Neural cell (in vitro differentiated cells): ENCODE measurements at regions not wholly inside any gene's neighbourhood (a gene's known extent, or its start where the extent isn't known, plus 50 kb on each side); places are given as distances from the start of the nearest gene placed in this dataset.

Experiments
- H2AFZ ChIP-seq: fragments of 200-600, 300-800 bp; sonication (generic), shearing (Covaris generic); 2 replicates; pipeline ENCODE4 v1.6.0; 2014; ENCODE audit warnings: low read depth, mild to moderate bottlenecking, antibody characterized with exemption, low read length, moderate library complexity
- H3F3A ChIP-seq: fragments of 200-600 bp; shearing (Covaris generic); 2 replicates; pipeline ENCODE4 v1.6.1; 2016; ENCODE audit warnings: mild to moderate bottlenecking, moderate library complexity, mixed read lengths, antibody characterized with exemption, low read length; ENCODE audit not compliant: insufficient read depth, poor library complexity, severe bottlenecking
- H3K27ac ChIP-seq: fragments of 200-600, 300-800 bp; sonication (generic), shearing (Covaris generic); 2 replicates; pipeline ENCODE4 v1.5.1; 2014; ENCODE audit warnings: mild to moderate bottlenecking, low read length, moderate library complexity
- H3K27me3 ChIP-seq: fragments of 300-800, 200-600 bp; sonication (generic), shearing (Covaris generic); 2 replicates; pipeline ENCODE4 v1.6.0; 2014; ENCODE audit warnings: mild to moderate bottlenecking, low read depth, low read length, moderate library complexity; ENCODE audit not compliant: insufficient read depth
- H3K36me3 ChIP-seq: fragments of 300-800, 200-600 bp; sonication (generic), shearing (Covaris generic); 2 replicates; pipeline ENCODE4 v1.5.1; 2014; ENCODE audit warnings: mild to moderate bottlenecking, antibody characterized with exemption, low read length, moderate library complexity; ENCODE audit not compliant: insufficient read depth
- H3K4me2 ChIP-seq: fragments of 300-800, 200-600 bp; sonication (generic), shearing (Covaris generic); 2 replicates; pipeline ENCODE4 v1.6.0; 2014; ENCODE audit warnings: mild to moderate bottlenecking, low read length
- H3K4me3 ChIP-seq: fragments of 300-800, 200-600 bp; sonication (generic), shearing (Covaris generic); 2 replicates; pipeline ENCODE4 v1.5.1; 2014; ENCODE audit warnings: mild to moderate bottlenecking, low read length, moderate library complexity
- H3K79me2 ChIP-seq: fragments of 200-600 bp; shearing (Covaris generic); replicated peaks from 2 replicates; pipeline ENCODE4 v1.6.0; 2014; ENCODE audit warnings: mild to moderate bottlenecking, low read length, moderate library complexity; ENCODE audit not compliant: insufficient read depth
- H3K9ac ChIP-seq: fragments of 300-800, 200-600 bp; sonication (generic), shearing (Covaris generic); 2 replicates; pipeline ENCODE4 v1.6.1; 2016; ENCODE audit warnings: mild to moderate bottlenecking, low read length, mixed read lengths
- H3K9me2 ChIP-seq: fragments of 200-600 bp; shearing (Covaris generic); 2 replicates; pipeline ENCODE4 v1.6.1; 2016; ENCODE audit warnings: mild to moderate bottlenecking, low read length, mixed read lengths; ENCODE audit not compliant: insufficient read depth
- H3K9me3 ChIP-seq: fragments of 200-600, 300-800 bp; sonication (generic), shearing (Covaris generic); 2 replicates; pipeline ENCODE4 v1.6.1; 2016; ENCODE audit warnings: mild to moderate bottlenecking, mixed run types, low read length, moderate library complexity, mixed read lengths
- H4K20me1 ChIP-seq: fragments of 200-600 bp; shearing (Covaris generic); 2 replicates; pipeline ENCODE4 v1.6.1; 2016; ENCODE audit warnings: mild to moderate bottlenecking, mixed run types; ENCODE audit not compliant: insufficient read depth
- CTCF ChIP-seq: fragments of 450-650 bp; IDR thresholded peaks from 2 replicates; pipeline ENCODE4 v1.5.1; 2014; ENCODE audit warnings: antibody characterized with exemption, mild to moderate bottlenecking, moderate library complexity; ENCODE audit not compliant: poor library complexity, severe bottlenecking
- EP300 ChIP-seq: fragments of 450-650 bp; conservative IDR thresholded peaks from 2 replicates; pipeline ENCODE4 v1.6.1; 2014; ENCODE audit warnings: antibody characterized with exemption, mild to moderate bottlenecking, moderate library complexity; ENCODE audit not compliant: poor library complexity, severe bottlenecking
- EZH2 ChIP-seq: fragments of 200-600, 300-800 bp; shearing (Covaris generic), sonication (generic); IDR thresholded peaks from 2 replicates; pipeline ENCODE4 v1.6.1; 2014; ENCODE audit warnings: antibody characterized with exemption, low read length, borderline replicate concordance, mild to moderate bottlenecking; ENCODE audit not compliant: insufficient read depth, poor library complexity, severe bottlenecking
- MXI1 ChIP-seq: fragments of 450-650 bp; conservative IDR thresholded peaks from 2 replicates; pipeline ENCODE4 v1.6.1; 2014; ENCODE audit warnings: antibody characterized with exemption, mild to moderate bottlenecking; ENCODE audit not compliant: poor library complexity, severe bottlenecking
- POLR2AphosphoS5 ChIP-seq: IDR thresholded peaks from 2 replicates; pipeline ENCODE4 v1.6.1; 2012
- RAD21 ChIP-seq: fragments of 450-650 bp; conservative IDR thresholded peaks from 2 replicates; pipeline ENCODE4 v1.6.1; 2014; ENCODE audit warnings: antibody characterized with exemption, mild to moderate bottlenecking, moderate library complexity
- SMC3 ChIP-seq: fragments of 450-650 bp; conservative IDR thresholded peaks from 2 replicates; pipeline ENCODE4 v1.6.1; 2014; ENCODE audit warnings: antibody characterized with exemption, mild to moderate bottlenecking, moderate library complexity; ENCODE audit not compliant: poor library complexity
- TAF1 ChIP-seq: IDR thresholded peaks from 2 replicates; pipeline ENCODE4 v1.6.1; 2012; ENCODE audit warnings: low read depth

- Histone ChIP-seq H3K27ac (no peak overlapping the region), H3K4me2 (no peak overlapping the region), H3K9me3 (no peaks in the 10 kb centered on the region), H3F3A (no peaks in the 10 kb centered on the region), H3K4me3 (no peak overlapping the region), H3K36me3 (no peaks in the 10 kb centered on the region), H3K9ac (no peak overlapping the region), H4K20me1 (no peaks in the 10 kb centered on the region), H3K27me3 (no peaks in the 10 kb centered on the region), H2AFZ (no peak overlapping the region), H3K9me2 (no peaks in the 10 kb centered on the region), H3K79me2 (no peaks in the 10 kb centered on the region)
- TF ChIP-seq TAF1: no peak
- no peak for TF ChIP-seq EZH2
- TF ChIP-seq CTCF: no peak
- no peak for TF ChIP-seq EP300
- no peak for TF ChIP-seq POLR2AphosphoS5
- TF ChIP-seq MXI1: no peak
Observed at GRCh38 chr6:169895926-169896761, 144.7 kb downstream of the ERMARD start.

- TF ChIP-seq MXI1: no peak
- no peak for TF ChIP-seq EP300
- TF ChIP-seq RAD21: no peak
- no peak for TF ChIP-seq SMC3
- Histone ChIP-seq H3K9me2 (no peaks in the 10 kb centered on the region), H3K36me3 (no peaks in the 10 kb centered on the region), H4K20me1 (no peaks in the 10 kb centered on the region), H3K79me2 (no peaks in the 10 kb centered on the region), H3K4me3 (no peak overlapping the region), H2AFZ (no peak overlapping the region), H3K27me3 (no peaks in the 10 kb centered on the region), H3K27ac (no peak overlapping the region), H3K9me3 (no peaks in the 10 kb centered on the region), H3F3A (no peaks in the 10 kb centered on the region), H3K9ac (no peak overlapping the region), H3K4me2 (no peak overlapping the region)
Observed at GRCh38 chr6:169895000-169895759, 143.8 kb downstream of the ERMARD start.

GRCh38 chr6:169894377-169894960, 143.0 kb downstream of the ERMARD start:
- Histone ChIP-seq H3K27ac (no peak overlapping the region), H3K27me3 (no peaks in the 10 kb centered on the region), H3K9me3 (no peaks in the 10 kb centered on the region), H3K36me3 (no peaks in the 10 kb centered on the region), H3K79me2 (no peaks in the 10 kb centered on the region), H3K4me3 (no peak overlapping the region), H3K4me2 (no peak overlapping the region), H4K20me1 (no peaks in the 10 kb centered on the region), H3K9me2 (no peaks in the 10 kb centered on the region), H3F3A (no peaks in the 10 kb centered on the region), H2AFZ (no peak overlapping the region), H3K9ac (no peak overlapping the region)
- TF ChIP-seq CTCF: no peak
